Endothelial cell of umbilical vein (primary cell): ENCODE measurements at regions not wholly inside any gene's neighbourhood (a gene's known extent, or its start where the extent isn't known, plus 50 kb on each side); places are given as distances from the start of the nearest gene placed in this dataset.
"Not testable (repeated sequence)": the region's sequence is repeated elsewhere in the genome, so short reads cannot be mapped to it uniquely, and the experiment has no call there.

Source experiments
- EZH2 ChIP-seq: IDR thresholded peaks from 2 replicates; pipeline ENCODE4 v1.6.1; 2012; ENCODE audit warnings: borderline replicate concordance, low read depth, mild to moderate bottlenecking, moderate library complexity, low read length, inconsistent platforms; ENCODE audit not compliant: severe bottlenecking
- JUN ChIP-seq: IDR thresholded peaks from 2 replicates; pipeline ENCODE4 v1.6.1; 2011; ENCODE audit warnings: borderline replicate concordance, low read depth; ENCODE audit not compliant: insufficient read length, insufficient read depth
- POLR2A ChIP-seq: IDR thresholded peaks from 2 replicates; pipeline ENCODE4 v1.6.1; 2012; ENCODE audit warnings: low read depth, mild to moderate bottlenecking, control low read depth, low read length
- TF ChIP-seq, protein P1 (sequence below), 2 donors: IDR thresholded peaks; 1 replicate in 1 of 2; 2 replicates in 1 of 2; pipeline ENCODE4 v1.5.1; 2011; ENCODE audit warnings: low read length in 2 of 2, mild to moderate bottlenecking in 2 of 2, moderate library complexity in 2 of 2, control low read depth in 1 of 2, inconsistent platforms in 1 of 2, low read depth in 1 of 2; ENCODE audit not compliant: insufficient read depth in 1 of 2; ENCODE audit errors: extremely low read depth in 1 of 2

DNA sequence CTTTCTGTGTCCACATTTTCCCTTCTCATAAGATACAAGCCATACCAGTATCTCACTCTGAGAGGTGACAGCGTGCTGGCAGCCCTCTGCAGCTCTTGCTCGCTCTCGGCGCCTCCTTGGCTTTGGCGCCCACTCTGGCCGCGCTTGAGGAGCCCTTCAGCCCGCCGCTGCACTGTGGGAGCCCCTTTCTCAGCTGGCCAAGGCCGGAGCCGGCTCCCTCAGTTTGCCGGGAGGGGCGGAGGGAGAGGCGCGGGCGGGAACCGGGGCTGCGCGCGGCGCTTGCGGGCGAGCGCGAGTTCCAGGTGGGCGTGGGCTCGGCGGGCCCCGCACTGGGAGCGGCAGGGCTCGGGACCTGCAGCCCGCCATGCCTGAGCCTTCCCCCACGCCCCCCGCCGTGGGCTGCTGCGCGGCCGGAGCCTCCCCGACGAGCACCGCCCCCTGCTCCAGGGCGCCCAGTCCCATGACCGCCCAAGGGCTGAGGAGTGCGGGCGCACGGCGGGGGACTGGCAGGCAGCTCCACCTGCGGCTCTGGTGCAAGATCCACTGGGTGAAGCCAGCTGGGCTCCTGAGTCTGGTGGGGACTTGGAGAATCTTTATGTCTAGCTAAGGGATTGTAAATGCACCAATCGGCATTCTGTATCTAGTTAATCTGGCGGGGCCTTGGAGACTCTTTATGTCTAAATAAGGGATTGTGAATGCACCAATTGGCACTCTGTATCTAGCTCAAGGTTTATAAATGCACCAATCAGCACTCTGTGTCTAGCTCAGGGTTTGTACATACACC, 58.9 kb upstream of the LPGAT1 start:
- not testable (repeated sequence) for TF ChIP-seq POLR2A, EZH2, JUN
- TF ChIP-seq, protein P1, sequence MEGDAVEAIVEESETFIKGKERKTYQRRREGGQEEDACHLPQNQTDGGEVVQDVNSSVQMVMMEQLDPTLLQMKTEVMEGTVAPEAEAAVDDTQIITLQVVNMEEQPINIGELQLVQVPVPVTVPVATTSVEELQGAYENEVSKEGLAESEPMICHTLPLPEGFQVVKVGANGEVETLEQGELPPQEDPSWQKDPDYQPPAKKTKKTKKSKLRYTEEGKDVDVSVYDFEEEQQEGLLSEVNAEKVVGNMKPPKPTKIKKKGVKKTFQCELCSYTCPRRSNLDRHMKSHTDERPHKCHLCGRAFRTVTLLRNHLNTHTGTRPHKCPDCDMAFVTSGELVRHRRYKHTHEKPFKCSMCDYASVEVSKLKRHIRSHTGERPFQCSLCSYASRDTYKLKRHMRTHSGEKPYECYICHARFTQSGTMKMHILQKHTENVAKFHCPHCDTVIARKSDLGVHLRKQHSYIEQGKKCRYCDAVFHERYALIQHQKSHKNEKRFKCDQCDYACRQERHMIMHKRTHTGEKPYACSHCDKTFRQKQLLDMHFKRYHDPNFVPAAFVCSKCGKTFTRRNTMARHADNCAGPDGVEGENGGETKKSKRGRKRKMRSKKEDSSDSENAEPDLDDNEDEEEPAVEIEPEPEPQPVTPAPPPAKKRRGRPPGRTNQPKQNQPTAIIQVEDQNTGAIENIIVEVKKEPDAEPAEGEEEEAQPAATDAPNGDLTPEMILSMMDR (IDR thresholded peaks at IDR 0.05; ENCODE audit: extremely low read depth in 1 of 2, insufficient read depth in 1 of 2, low read depth in 1 of 2, low read length in 2 of 2): not testable (repeated sequence)
